Right lobe of liver (tissue), 4 donors: ENCODE measurements at regions not wholly inside any gene's neighbourhood (a gene's known extent, or its start where the extent isn't known, plus 50 kb on each side); places are given as distances from the start of the nearest gene placed in this dataset.
"Not testable (repeated sequence)": the region's sequence is repeated elsewhere in the genome, so short reads cannot be mapped to it uniquely, and the experiment has no call there.

ENCODE experiments used
- CTCF ChIP-seq, 4 donors: fragments of 200-600 bp in 3 of 4; fragments of 450-650 bp in 1 of 4; IDR thresholded peaks; one replicate each; pipeline versions ENCODE4 v1.5.1 to v1.8.0; 2016 to 2022; ENCODE audit warnings: antibody characterized with exemption in 4 of 4, mild to moderate bottlenecking in 2 of 4
- POLR2A ChIP-seq: fragments of 450-650 bp; IDR thresholded peaks from one replicate; pipeline ENCODE4 v1.6.1; 2017; ENCODE audit warnings: antibody characterized with exemption, mild to moderate bottlenecking
- donor health status: DM: no; HTN: no; CAD: no.
- donor health status: DM: no; HTN: no; CAD: no.
- donor health status: DM: no; HTN: yes; CAD: no.

- not testable (repeated sequence) for TF ChIP-seq CTCF (IDR thresholded peaks at IDR 0.05); POLR2A
These were observed 161.0 kb upstream of the FOXD4L5 start for GRCh38 chr9:65445991-65446390.
